Activated T-helper 9 cell treated with anti-CD3 and anti-CD28 coated beads, Interleukin-2, amount 50 U/mL, for 16 hours (primary cell): ENCODE measurements at regions not wholly inside any gene's neighbourhood (a gene's known extent, or its start where the extent isn't known, plus 50 kb on each side); places are given as distances from the start of the nearest gene placed in this dataset.

Experiments
- DNase-seq: peaks from one replicate; pipeline ENCODE4 v3.0.0-alpha.2; 2020; ENCODE audit warnings: low read depth

- no peak for DNase-seq
These were observed 147.1 kb upstream of the NCAM1 start for GRCh38 chr11:112814168-112814567.

GRCh38 chr11:112817376-112817775, 143.8 kb upstream of the NCAM1 start:
- DNase-seq, result no peak

GRCh38 chr11:112822478-112823274, 138.5 kb upstream of the NCAM1 start:
- DNase-seq, result no peak

- no peak for DNase-seq
These were observed 135.2 kb upstream of the NCAM1 start for GRCh38 chr11:112826026-112826425.

GRCh38 chr11:112826788-112827187, 134.4 kb upstream of the NCAM1 start:
- DNase-seq, result no peak

- DNase-seq, result no peak
These were observed 132.8 kb upstream of the NCAM1 start for GRCh38 chr11:112828421-112828820.

GRCh38 chr11:112829971-112830654, 131.1 kb upstream of the NCAM1 start:
- DNase-seq, result no peak

- DNase-seq, result no peak
These were observed 130.2 kb upstream of the NCAM1 start for GRCh38 chr11:112831041-112831440.

- no peak for DNase-seq
These were observed 129.1 kb upstream of the NCAM1 start for GRCh38 chr11:112831969-112832766.

- no peak for DNase-seq
These were observed 126.9 kb upstream of the NCAM1 start for GRCh38 chr11:112834277-112834755.

GRCh38 chr11:112835591-112836255, 125.5 kb upstream of the NCAM1 start:
- DNase-seq, result no peak

- DNase-seq, result no peak
These were observed 125.0 kb upstream of the NCAM1 start for GRCh38 chr11:112836256-112836602.

GRCh38 chr11:112837162-112837826, 123.9 kb upstream of the NCAM1 start:
- no peak for DNase-seq

- DNase-seq, result no peak
These were observed 122.2 kb upstream of the NCAM1 start for GRCh38 chr11:112839051-112839450.

GRCh38 chr11:112841729-112842128, 119.5 kb upstream of the NCAM1 start:
- no peak for DNase-seq

GRCh38 chr11:112842151-112842550, 119.1 kb upstream of the NCAM1 start:
- no peak for DNase-seq

- DNase-seq, result no peak
These were observed 116.7 kb upstream of the NCAM1 start for GRCh38 chr11:112844517-112844916.

GRCh38 chr11:112847568-112847967, 113.7 kb upstream of the NCAM1 start:
- DNase-seq, result no peak

GRCh38 chr11:112852143-112852866, 108.9 kb upstream of the NCAM1 start:
- DNase-seq, result no peak

- DNase-seq, result no peak
These were observed 105.1 kb upstream of the NCAM1 start for GRCh38 chr11:112856133-112856532.

GRCh38 chr11:112856591-112856990, 104.6 kb upstream of the NCAM1 start:
- no peak for DNase-seq
